H1 (cell line): ENCODE measurements at regions not wholly inside any gene's neighbourhood (a gene's known extent, or its start where the extent isn't known, plus 50 kb on each side); places are given as distances from the start of the nearest gene placed in this dataset.

ENCODE experiments used
- CTCF ChIA-PET: fragments of 300-600 bp; sonication (Branson Sonifier 250); formaldehyde crosslinking; loops from one replicate; lab custom pipeline; 2021; ENCODE audit not compliant: partially characterized antibody; lab: Charles Lee
- POLR2A ChIA-PET: fragments of 300-600 bp; sonication (Branson Sonifier 250); formaldehyde crosslinking; loops from one replicate; lab custom pipeline; 2021; ENCODE audit warnings: inconsistent platforms; ENCODE audit not compliant: partially characterized antibody; lab: Charles Lee
- DNase-seq, 2 experiments: peaks; one replicate each; pipeline versions ENCODE4 v3.0.0 to v3.0.0-alpha.2; 2010 to 2022; ENCODE audit warnings: low spot score in 2 of 2, low read depth in 1 of 2, mixed read lengths in 1 of 2
- FAIRE-seq: peaks from 2 replicates; lab custom pipeline; 2011; peaks lifted over from hg19 to GRCh38; lab: Jason Lieb, UNC
- H2AFZ ChIP-seq: 2 replicates; pipeline ENCODE4 v1.8.1; 2012; ENCODE audit warnings: low read length, inconsistent platforms
- H2AK5ac ChIP-seq: 2 replicates; pipeline ENCODE4 v1.6.1; 2013; ENCODE audit warnings: low read depth, low read length
- H2BK120ac ChIP-seq: replicated peaks from 2 replicates; pipeline ENCODE3; 2013; ENCODE audit warnings: low read depth, low read length, inconsistent platforms
- H2BK12ac ChIP-seq: 2 replicates; pipeline ENCODE4 v1.6.1; 2013; ENCODE audit warnings: low read depth, low read length
- H2BK15ac ChIP-seq: 2 replicates; pipeline ENCODE4 v1.6.1; 2013; ENCODE audit warnings: low read length
- H2BK20ac ChIP-seq: 2 replicates; pipeline ENCODE4 v1.6.1; 2013; ENCODE audit warnings: low read length
- H2BK5ac ChIP-seq: 2 replicates; pipeline ENCODE4 v1.6.1; 2013; ENCODE audit warnings: low read depth, low read length
- H3K14ac ChIP-seq: 2 replicates; pipeline ENCODE4 v1.6.1; 2013; ENCODE audit warnings: inconsistent platforms; ENCODE audit not compliant: insufficient read length
- H3K18ac ChIP-seq: 2 replicates; pipeline ENCODE4 v1.6.1; 2013; ENCODE audit warnings: low read length; ENCODE audit errors: extremely low read depth
- H3K23ac ChIP-seq: 2 replicates; pipeline ENCODE4 v1.6.1; 2013; ENCODE audit warnings: inconsistent platforms; ENCODE audit not compliant: insufficient read length
- H3K23me2 ChIP-seq: 2 replicates; pipeline ENCODE4 v1.6.1; 2013; ENCODE audit warnings: low read depth, low read length
- H3K27ac ChIP-seq: 2 replicates; pipeline ENCODE4 v1.6.1; 2011; ENCODE audit warnings: low read depth, low read length, inconsistent platforms
- H3K27me3 ChIP-seq, 4 experiments: replicated peaks in 1 of 4; 1 replicate in 1 of 4; 2 replicates in 3 of 4; pipeline versions ENCODE4 v1.6.1 to v1.8.1; 2011 to 2013; ENCODE audit warnings: low read length in 3 of 4, mild to moderate bottlenecking in 3 of 4, inconsistent platforms in 2 of 4, mixed read lengths in 2 of 4, moderate library complexity in 1 of 4; ENCODE audit not compliant: control insufficient read depth in 3 of 4, insufficient read depth in 3 of 4; ENCODE audit errors: extremely low read depth in 1 of 4
- H3K36me3 ChIP-seq, 4 experiments: 2 replicates each; pipeline versions ENCODE4 v1.6.1 to v1.8.1; 2011 to 2013; ENCODE audit warnings: mild to moderate bottlenecking in 4 of 4, low read length in 3 of 4, moderate library complexity in 2 of 4, control low read depth in 1 of 4, inconsistent platforms in 1 of 4; ENCODE audit not compliant: insufficient read depth in 4 of 4, control insufficient read depth in 2 of 4
- H3K4ac ChIP-seq: replicated peaks from 2 replicates; pipeline ENCODE3; 2013; ENCODE audit warnings: low read length, low read depth, mixed read lengths, inconsistent platforms; ENCODE audit not compliant: insufficient read length
- H3K4me1 ChIP-seq, 4 experiments: replicated peaks in 1 of 4; 1 replicate in 1 of 4; 2 replicates in 3 of 4; pipeline versions ENCODE4 v1.6.1 to v1.8.1; 2011 to 2013; ENCODE audit warnings: low read length in 3 of 4, inconsistent platforms in 2 of 4, mixed read lengths in 1 of 4; ENCODE audit not compliant: insufficient read depth in 4 of 4, control insufficient read depth in 3 of 4
- H3K4me2 ChIP-seq, 2 experiments: 2 replicates each; pipeline versions ENCODE4 v1.6.1 to v1.8.1; 2011 to 2013; ENCODE audit warnings: low read depth in 2 of 2, low read length in 2 of 2, control low read depth in 1 of 2, inconsistent platforms in 1 of 2, mild to moderate bottlenecking in 1 of 2; ENCODE audit not compliant: insufficient read depth in 1 of 2
- H3K4me3 ChIP-seq, 4 experiments: fragments of 200-600, 300-600 bp in 1 of 4; sonication (generic), shearing (Covaris generic), sonication (Bioruptor Twin) in 1 of 4; 2 replicates each; pipeline versions ENCODE4 v1.5.1 to v1.8.1; 2011 to 2016; ENCODE audit warnings: low read length in 4 of 4, low read depth in 3 of 4, control low read depth in 2 of 4, inconsistent platforms in 2 of 4, mild to moderate bottlenecking in 2 of 4, mixed read lengths in 1 of 4, moderate library complexity in 1 of 4; ENCODE audit not compliant: insufficient read depth in 2 of 4; ENCODE audit errors: extremely low read depth in 1 of 4
- H3K56ac ChIP-seq: replicated peaks from 2 replicates; pipeline ENCODE3; 2013; ENCODE audit warnings: low read depth, mild to moderate bottlenecking, mixed read lengths, low read length, inconsistent platforms; ENCODE audit not compliant: insufficient read length
- H3K79me1 ChIP-seq: 2 replicates; pipeline ENCODE4 v1.6.1; 2013; ENCODE audit warnings: low read depth, low read length, control low read depth
- H3K79me2 ChIP-seq, 2 experiments: 2 replicates each; pipeline versions ENCODE4 v1.6.1 to v1.8.1; 2012 to 2013; ENCODE audit warnings: low read length in 2 of 2, mild to moderate bottlenecking in 2 of 2, inconsistent platforms in 1 of 2; ENCODE audit not compliant: insufficient read depth in 2 of 2, control insufficient read depth in 1 of 2
- H3K9ac ChIP-seq, 4 experiments: replicated peaks in 1 of 4; 1 replicate in 1 of 4; 2 replicates in 3 of 4; pipeline versions ENCODE4 v1.6.1 to v1.8.1; 2011 to 2013; ENCODE audit warnings: low read depth in 3 of 4, low read length in 3 of 4, control low read depth in 2 of 4, mild to moderate bottlenecking in 2 of 4, moderate library complexity in 2 of 4, inconsistent platforms in 1 of 4; ENCODE audit errors: extremely low read depth in 1 of 4
- H3K9me3 ChIP-seq, 2 experiments: 2 replicates each; pipeline versions ENCODE4 v1.6.1 to v1.8.1; 2012 to 2013; ENCODE audit warnings: mild to moderate bottlenecking in 2 of 2, moderate library complexity in 2 of 2, control low read depth in 1 of 2, inconsistent platforms in 1 of 2, low read depth in 1 of 2, low read length in 1 of 2, mixed read lengths in 1 of 2; ENCODE audit not compliant: insufficient read depth in 2 of 2
- H4K20me1 ChIP-seq, 2 experiments: replicated peaks in 1 of 2; 2 replicates each; pipeline versions ENCODE3 to v1.8.1; 2011 to 2013; ENCODE audit warnings: inconsistent platforms in 2 of 2, low read length in 2 of 2, mild to moderate bottlenecking in 1 of 2; ENCODE audit not compliant: insufficient read depth in 2 of 2, control insufficient read depth in 1 of 2
- H4K5ac ChIP-seq: 2 replicates; pipeline ENCODE4 v1.6.1; 2013; ENCODE audit warnings: low read length, low read depth, mixed read lengths, inconsistent platforms; ENCODE audit not compliant: insufficient read length
- H4K8ac ChIP-seq: 2 replicates; pipeline ENCODE4 v1.8.0; 2013; ENCODE audit warnings: mild to moderate bottlenecking, moderate library complexity, low read length, inconsistent platforms; ENCODE audit not compliant: insufficient read depth; ENCODE audit errors: extremely low read depth
- H4K91ac ChIP-seq: replicated peaks from 2 replicates; pipeline ENCODE3; 2013; ENCODE audit warnings: low read length, mixed read lengths, inconsistent platforms; ENCODE audit not compliant: insufficient read length
- CHD7 ChIP-seq: fragments of 300-600 bp; sonication (generic); IDR thresholded peaks from 2 replicates; pipeline ENCODE4 v1.7.1; 2012; ENCODE audit warnings: low read length, moderate library complexity, mild to moderate bottlenecking, inconsistent platforms; ENCODE audit not compliant: insufficient replicate concordance
- WGBS, 2 experiments: shearing (Covaris generic) in 1 of 2; methylation state at CpG; one replicate each; pipeline versions ENCODE4 v1.1.6 to v1.1.7; 2013 to 2015; ENCODE audit warnings: low lambda C conversion rate in 2 of 2, mixed read lengths in 2 of 2, inconsistent platforms in 1 of 2, low coverage in 1 of 2, missing lambda C conversion rate in 1 of 2; ENCODE audit not compliant: insufficient replicate concordance in 2 of 2, insufficient coverage in 1 of 2, insufficient read length in 1 of 2; ENCODE audit errors: extremely low coverage in 1 of 2, missing lambda C conversion rate in 1 of 2; 5-methylcytosine and 5-hydroxymethylcytosine counted together

GRCh38 chr7:35900651-35901050 is 99.8 kb downstream of the SEPTIN7 start:
- FAIRE-seq (no peak), DNase-seq (no peak)
- no peak overlapping the region for H3K27ac ChIP-seq
- no peak overlapping the region for H2BK12ac ChIP-seq
- no peak overlapping the region for H2BK5ac ChIP-seq
- no peak overlapping the region for H4K91ac ChIP-seq
- CTCF ChIA-PET, result no interaction called here
- H2AFZ ChIP-seq, result no peak overlapping the region
- H3K36me3 ChIP-seq, result peaks cover 3 to 25% (median 5%) of the 10 kb centered on the region in 4 experiments; a peak in 6 of 8 replicates
- H3K56ac ChIP-seq, result no peak overlapping the region
- H3K4ac ChIP-seq, result no peak overlapping the region
- POLR2A ChIA-PET, result no interaction called here
- no peak overlapping the region for H2BK20ac ChIP-seq
- no peak overlapping the region for H3K9ac ChIP-seq
- H3K27me3 ChIP-seq, result no peaks in the 10 kb centered on the region
- H3K4me2 ChIP-seq, result no peak overlapping the region
- 86% methylated on average over 2 of the region's 2 CpGs; no CpG with 5 or more reads in 1 of the 2 experiments for WGBS, 2 experiments
- no peak overlapping the region for H4K8ac ChIP-seq
- no peak overlapping the region for H3K4me3 ChIP-seq
- no peak overlapping the region for H2BK120ac ChIP-seq
- H3K79me2 ChIP-seq, result no peaks in the 10 kb centered on the region
- no peak overlapping the region for H2BK15ac ChIP-seq
- H3K14ac ChIP-seq, result no peak overlapping the region
- H4K20me1 ChIP-seq, result no peaks in the 10 kb centered on the region
- H3K23me2 ChIP-seq, result no peaks in the 10 kb centered on the region
- H4K5ac ChIP-seq, result no peak overlapping the region
- H3K9me3 ChIP-seq, result no peaks in the 10 kb centered on the region
- no peak overlapping the region for H3K23ac ChIP-seq
- no peaks in the 10 kb centered on the region for H3K79me1 ChIP-seq
- no peak overlapping the region for H2AK5ac ChIP-seq
- H3K4me1 ChIP-seq, result no peaks in the 10 kb centered on the region
- no peak overlapping the region for H3K18ac ChIP-seq
- no peak for TF ChIP-seq CHD7
